ENCODE measurements at regions not wholly inside any gene's neighbourhood (a gene's known extent, or its start where the extent isn't known, plus 50 kb on each side); places are given as distances from the start of the nearest gene placed in this dataset.

- TF ChIP-seq ZC3H10 (CRISPR knock-in tag; IDR thresholded peaks at IDR 0.05) (no peak), TSHZ2 (CRISPR knock-in tag; IDR thresholded peaks at IDR 0.05) (no peak), CREB5 (CRISPR knock-in tag; IDR thresholded peaks at IDR 0.05; ENCODE audit: low read depth) (no peak), ZFP30 (CRISPR knock-in tag; IDR thresholded peaks at IDR 0.05) (no peak), RARB (CRISPR knock-in tag; IDR thresholded peaks at IDR 0.05) (no peak), ZNF8 (CRISPR knock-in tag; IDR thresholded peaks at IDR 0.05) (no peak), CSDC2 (CRISPR knock-in tag; IDR thresholded peaks at IDR 0.05) (no peak), ARNTL (CRISPR knock-in tag; IDR thresholded peaks at IDR 0.05; ENCODE audit: borderline replicate concordance, low read depth) (no peak)
These were observed 56.5 kb upstream of the PTPN1 start for GRCh38 chr20:50453533-50454244.

All from SK-N-SH treated with all-trans-retinoic acid at 6 μM for 48 hours (cell line).